Thyroid gland (tissue), 4 donors: ENCODE measurements at regions not wholly inside any gene's neighbourhood (a gene's known extent, or its start where the extent isn't known, plus 50 kb on each side); places are given as distances from the start of the nearest gene placed in this dataset.

ENCODE experiments used
- DNase-seq, 2 donors: peaks; one replicate each; pipeline ENCODE4 v3.0.0-alpha.2; 2019
- H3K27ac ChIP-seq, 3 donors: fragments of 200-600 bp; sonication (generic); 1 replicate in 2 of 3; 2 replicates in 1 of 3; pipeline ENCODE4 v1.5.1; 2016 to 2019; ENCODE audit warnings: mild to moderate bottlenecking in 1 of 3, moderate library complexity in 1 of 3
- H3K27me3 ChIP-seq: fragments of 200-600 bp; sonication (generic); one replicate; pipeline ENCODE4 v1.5.1; 2019
- H3K36me3 ChIP-seq, 2 donors: fragments of 200-600 bp; sonication (generic); one replicate each; pipeline ENCODE4 v1.5.1; 2016 to 2019
- H3K4me1 ChIP-seq, 2 donors: fragments of 200-600 bp; sonication (generic); one replicate each; pipeline ENCODE4 v1.5.1; 2017 to 2019
- H3K4me3 ChIP-seq, 3 donors: fragments of 200-600 bp; sonication (generic); replicated peaks in 1 of 3; 1 replicate in 2 of 3; 2 replicates in 1 of 3; pipeline ENCODE4 v1.5.1; 2016; ENCODE audit warnings: mild to moderate bottlenecking in 1 of 3
- H3K9me3 ChIP-seq: fragments of 200-600 bp; sonication (generic); one replicate; pipeline ENCODE4 v1.5.1; 2017
- POLR2A ChIP-seq, 2 donors: fragments of 450-650 bp; IDR thresholded peaks; one replicate each; pipeline ENCODE4 v1.6.1; 2017; ENCODE audit warnings: antibody characterized with exemption in 2 of 2, mild to moderate bottlenecking in 2 of 2, moderate library complexity in 1 of 2
- WGBS, 2 donors: methylation state at CpG; one replicate each; pipeline ENCODE4 v1.1.5; 2017; 5-methylcytosine and 5-hydroxymethylcytosine counted together
- intact Hi-C: fragments of 100-400 bp; cut with DNase I; formaldehyde crosslinking; loops from one replicate; pipeline ENCODE4 v1.15.1; 2023
- TF ChIP-seq, protein P1 (sequence below), 6 experiments: fragments of 200-600 bp in 3 of 6; fragments of 450-650 bp in 3 of 6; sonication (generic) in 3 of 6; IDR thresholded peaks; one replicate each; pipeline ENCODE4 v1.5.1; 2016 to 2019; ENCODE audit warnings: antibody characterized with exemption in 6 of 6, mild to moderate bottlenecking in 2 of 6, inconsistent platforms in 1 of 6, moderate library complexity in 1 of 6

DNA sequence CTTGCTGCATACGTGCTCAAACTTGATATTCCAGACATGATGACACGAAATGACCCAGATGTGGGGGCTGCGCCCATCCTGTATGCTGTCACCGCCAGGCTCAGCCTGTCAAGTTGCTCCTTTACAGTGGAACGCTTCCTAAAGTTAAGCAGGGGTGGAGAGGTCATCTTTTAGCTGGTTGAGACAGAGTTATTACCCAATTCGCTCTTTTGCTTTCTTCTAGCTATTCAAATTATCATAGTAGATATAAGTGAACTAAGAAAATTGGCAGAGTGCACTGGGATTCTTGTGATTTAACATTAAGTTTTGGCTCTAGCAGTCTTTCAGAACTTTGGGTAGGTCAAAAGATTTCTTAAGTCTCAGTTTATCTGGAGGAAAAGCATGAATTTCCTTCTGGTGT lies 69.8 kb upstream of the BASP1 start:
- Histone ChIP-seq H3K27me3 (no peaks in the 10 kb centered on the region), H3K4me1 (no peaks in the 10 kb centered on the region), H3K4me3 (no peak overlapping the region), H3K27ac (no peak overlapping the region), H3K36me3 (no peaks in the 10 kb centered on the region), H3K9me3 (no peaks in the 10 kb centered on the region)
- intact Hi-C loops: no loop called here
- DNase-seq: no peak
- WGBS, 2 donors: 93 to 95% methylated on average over 6 of the region's 6 CpGs
- TF ChIP-seq, protein P1, sequence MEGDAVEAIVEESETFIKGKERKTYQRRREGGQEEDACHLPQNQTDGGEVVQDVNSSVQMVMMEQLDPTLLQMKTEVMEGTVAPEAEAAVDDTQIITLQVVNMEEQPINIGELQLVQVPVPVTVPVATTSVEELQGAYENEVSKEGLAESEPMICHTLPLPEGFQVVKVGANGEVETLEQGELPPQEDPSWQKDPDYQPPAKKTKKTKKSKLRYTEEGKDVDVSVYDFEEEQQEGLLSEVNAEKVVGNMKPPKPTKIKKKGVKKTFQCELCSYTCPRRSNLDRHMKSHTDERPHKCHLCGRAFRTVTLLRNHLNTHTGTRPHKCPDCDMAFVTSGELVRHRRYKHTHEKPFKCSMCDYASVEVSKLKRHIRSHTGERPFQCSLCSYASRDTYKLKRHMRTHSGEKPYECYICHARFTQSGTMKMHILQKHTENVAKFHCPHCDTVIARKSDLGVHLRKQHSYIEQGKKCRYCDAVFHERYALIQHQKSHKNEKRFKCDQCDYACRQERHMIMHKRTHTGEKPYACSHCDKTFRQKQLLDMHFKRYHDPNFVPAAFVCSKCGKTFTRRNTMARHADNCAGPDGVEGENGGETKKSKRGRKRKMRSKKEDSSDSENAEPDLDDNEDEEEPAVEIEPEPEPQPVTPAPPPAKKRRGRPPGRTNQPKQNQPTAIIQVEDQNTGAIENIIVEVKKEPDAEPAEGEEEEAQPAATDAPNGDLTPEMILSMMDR (IDR thresholded peaks at IDR 0.05): no peak
- TF ChIP-seq POLR2A (IDR thresholded peaks at IDR 0.05): no peak

DNA sequence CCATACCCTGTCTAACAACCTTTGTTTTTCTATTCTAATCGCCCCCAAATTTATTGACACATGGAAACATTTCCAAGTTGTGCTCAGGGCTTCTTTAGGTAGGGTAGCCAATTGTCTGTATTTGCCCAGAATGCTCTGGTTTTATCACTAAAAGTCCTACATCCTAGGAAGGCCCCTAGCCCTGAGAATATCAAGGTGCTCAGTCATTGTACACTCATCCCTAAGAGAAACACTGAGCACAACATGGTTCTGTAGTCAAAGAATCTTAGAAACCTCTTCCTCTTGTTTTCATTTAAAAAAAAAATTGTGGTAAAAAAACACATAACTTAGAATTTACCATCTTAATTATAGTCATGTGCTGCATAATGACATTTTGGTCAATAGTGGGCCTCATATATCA lies 69.0 kb upstream of the BASP1 start:
- no peak for DNase-seq
- H3K27ac ChIP-seq: no peak overlapping the region
- TF ChIP-seq POLR2A (IDR thresholded peaks at IDR 0.05): no peak
- TF ChIP-seq, protein P1 (IDR thresholded peaks at IDR 0.05): no peak
- H3K36me3 ChIP-seq: no peaks in the 10 kb centered on the region
- H3K4me3 ChIP-seq: no peak overlapping the region
- no peaks in the 10 kb centered on the region for H3K9me3 ChIP-seq
- no peaks in the 10 kb centered on the region for H3K4me1 ChIP-seq
- WGBS, 2 donors: 94 to 97% methylated on average over 1 of the region's 1 CpG
- intact Hi-C loops: no loop called here
- H3K27me3 ChIP-seq: no peaks in the 10 kb centered on the region

DNA sequence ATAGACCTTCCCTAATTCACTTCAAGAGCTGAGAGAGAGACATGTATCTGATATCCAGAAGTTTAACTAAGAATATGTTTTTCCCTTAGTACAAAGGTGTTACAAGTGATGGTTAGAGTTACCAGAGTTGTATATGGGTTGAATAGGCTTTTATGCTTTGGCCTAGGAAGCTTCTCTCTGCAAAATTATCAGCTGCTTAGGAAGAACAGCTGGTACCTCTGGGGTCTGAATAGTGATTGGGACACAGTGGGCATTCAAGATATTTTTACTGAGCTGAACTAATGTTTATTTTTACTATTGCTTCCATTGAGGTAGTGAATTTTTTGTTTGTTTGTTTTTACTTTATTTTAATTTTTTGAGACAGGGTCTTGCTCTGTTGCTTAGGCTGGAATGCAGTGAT lies 67.6 kb upstream of the BASP1 start:
- Histone ChIP-seq H3K4me1 (no peaks in the 10 kb centered on the region), H3K27me3 (no peaks in the 10 kb centered on the region), H3K9me3 (no peaks in the 10 kb centered on the region), H3K27ac (no peak overlapping the region), H3K36me3 (no peaks in the 10 kb centered on the region), H3K4me3 (no peak overlapping the region)
- intact Hi-C loops: no loop called here
- TF ChIP-seq, protein P1 (IDR thresholded peaks at IDR 0.05): no peak
- no peak for TF ChIP-seq POLR2A (IDR thresholded peaks at IDR 0.05)
- DNase-seq: no peak

DNA sequence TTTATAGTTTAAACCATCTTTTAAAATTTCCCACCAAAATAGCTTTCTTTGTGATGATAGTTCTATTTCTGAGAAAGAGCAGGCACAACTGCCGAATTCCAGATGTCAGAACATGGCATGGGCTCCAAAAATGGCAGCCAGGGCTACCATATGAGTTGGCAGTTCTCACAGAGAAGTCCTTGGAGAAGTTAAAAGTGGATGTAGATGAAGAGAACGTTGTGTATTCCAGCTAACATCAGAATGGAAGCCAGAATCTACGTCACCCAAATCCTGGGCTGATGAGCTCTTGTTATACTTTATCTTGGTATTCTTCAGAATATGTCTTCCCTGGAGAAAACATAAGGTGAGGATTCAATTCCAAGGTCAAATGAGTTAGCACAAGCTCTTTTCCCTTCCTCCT lies 66.9 kb upstream of the BASP1 start:
- TF ChIP-seq POLR2A (IDR thresholded peaks at IDR 0.05): no peak
- TF ChIP-seq, protein P1 (IDR thresholded peaks at IDR 0.05): no peak
- Histone ChIP-seq H3K36me3 (no peaks in the 10 kb centered on the region), H3K27ac (no peak overlapping the region), H3K27me3 (no peaks in the 10 kb centered on the region), H3K9me3 (no peaks in the 10 kb centered on the region), H3K4me1 (no peaks in the 10 kb centered on the region), H3K4me3 (no peak overlapping the region)
- 68 to 88% methylated on average over 3 of the region's 3 CpGs for WGBS, 2 donors
- DNase-seq: no peak
- intact Hi-C loops: no loop called here

DNA sequence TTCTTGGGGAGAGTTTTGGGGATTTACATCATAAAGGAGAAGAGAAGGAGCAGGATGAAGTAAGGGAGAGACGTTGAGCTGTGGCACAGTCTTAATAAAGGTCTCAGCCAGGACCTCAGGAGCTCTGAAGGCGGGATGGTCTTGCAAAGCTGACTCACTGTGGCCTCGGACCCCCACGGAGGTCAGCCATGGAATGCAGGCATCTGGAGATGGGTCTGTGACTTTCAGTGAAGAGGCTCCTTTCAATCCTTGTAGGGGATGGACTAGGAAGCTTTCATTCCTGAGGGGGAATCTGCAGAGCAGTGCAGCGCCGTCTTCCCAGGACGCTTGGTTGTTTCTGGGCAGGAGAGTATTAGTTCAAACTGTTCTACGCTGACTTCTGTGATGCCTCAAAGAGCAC lies 65.7 kb upstream of the BASP1 start:
- no peaks in the 10 kb centered on the region for H3K4me1 ChIP-seq
- no peaks in the 10 kb centered on the region for H3K9me3 ChIP-seq
- intact Hi-C loops: no loop called here
- H3K4me3 ChIP-seq: no peak overlapping the region
- 66 to 67% methylated on average over 8 of the region's 8 CpGs for WGBS, 2 donors
- no peak overlapping the region for H3K27ac ChIP-seq
- H3K36me3 ChIP-seq: no peaks in the 10 kb centered on the region
- TF ChIP-seq POLR2A (IDR thresholded peaks at IDR 0.05): no peak
- TF ChIP-seq, protein P1 (IDR thresholded peaks at IDR 0.05): no peak
- no peak for DNase-seq
- no peaks in the 10 kb centered on the region for H3K27me3 ChIP-seq
